ENCODE measurements at regions not wholly inside any gene's neighbourhood (a gene's known extent, or its start where the extent isn't known, plus 50 kb on each side); places are given as distances from the start of the nearest gene placed in this dataset.

DNA sequence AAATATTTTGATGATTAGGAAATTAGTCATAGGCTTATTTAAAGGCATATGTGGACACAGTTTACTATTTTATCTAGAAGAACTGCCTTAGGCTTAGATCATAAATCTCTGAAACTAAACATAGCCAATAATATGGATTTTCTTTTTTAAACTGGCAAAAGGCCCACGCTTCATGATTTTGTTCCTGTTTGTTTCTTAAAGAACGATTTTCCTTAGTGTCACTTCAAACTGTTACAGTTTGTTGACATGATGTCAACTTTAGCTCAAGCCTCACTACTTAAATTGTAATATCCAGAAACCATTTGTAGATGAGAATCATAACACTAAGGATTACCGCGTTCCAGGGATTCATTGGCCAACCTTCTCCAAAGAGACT is 322.6 kb downstream of the HHIPL2 start:
- in situ Hi-C loops (cut with MboI; ENCODE audit: low sequenced_read_pairs in 4 of 4): no loop called here

DNA sequence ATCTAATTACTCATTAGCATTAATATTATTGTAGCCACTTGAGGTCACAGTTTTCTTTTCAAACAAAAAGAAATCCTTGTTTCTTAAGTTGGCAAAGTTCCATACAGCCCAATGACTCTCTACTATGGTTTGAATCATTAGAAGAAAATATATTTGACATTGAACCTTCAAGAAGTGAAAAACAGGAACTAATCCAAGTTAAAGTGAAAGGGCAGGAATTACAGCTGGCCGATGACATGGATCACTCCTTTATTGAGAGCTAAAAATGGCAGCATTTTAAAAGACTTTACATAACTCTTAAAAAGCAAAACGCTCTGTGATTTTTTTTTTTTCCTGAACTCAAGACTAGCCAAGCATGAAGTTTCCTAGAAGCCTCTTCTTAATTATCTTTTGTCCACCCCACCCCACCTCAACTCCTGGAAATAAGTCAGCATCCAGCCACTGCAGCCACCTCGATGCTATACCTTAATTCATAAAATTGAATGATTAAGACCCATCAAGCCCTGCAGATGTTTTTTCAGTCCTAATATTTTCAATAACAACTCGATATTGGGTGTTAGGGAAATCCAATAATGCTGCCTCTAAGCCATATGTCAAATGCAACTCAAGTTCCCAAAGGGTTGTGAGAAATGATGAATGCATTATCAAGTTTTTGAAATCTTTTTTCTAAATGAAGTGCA is 323.1 kb downstream of the HHIPL2 start:
- intact Hi-C loops (cut with DNase I; ENCODE audit: low total_unique reads) (no loop called here), in situ Hi-C loops (cut with MboI; ENCODE audit: low sequenced_read_pairs in 4 of 4) (no loop called here)
- Histone ChIP-seq H3K36me3 (no peaks in the 10 kb centered on the region), H3K27me3 (no peaks in the 10 kb centered on the region), H3K4me3 (no peak overlapping the region), H3K4me1 (no peaks in the 10 kb centered on the region), H3K9me3 (no peaks in the 10 kb centered on the region), H3K27ac (no peak overlapping the region)
- no peak for ATAC-seq
- DNase-seq: no peak
- TF ChIP-seq, protein P1, sequence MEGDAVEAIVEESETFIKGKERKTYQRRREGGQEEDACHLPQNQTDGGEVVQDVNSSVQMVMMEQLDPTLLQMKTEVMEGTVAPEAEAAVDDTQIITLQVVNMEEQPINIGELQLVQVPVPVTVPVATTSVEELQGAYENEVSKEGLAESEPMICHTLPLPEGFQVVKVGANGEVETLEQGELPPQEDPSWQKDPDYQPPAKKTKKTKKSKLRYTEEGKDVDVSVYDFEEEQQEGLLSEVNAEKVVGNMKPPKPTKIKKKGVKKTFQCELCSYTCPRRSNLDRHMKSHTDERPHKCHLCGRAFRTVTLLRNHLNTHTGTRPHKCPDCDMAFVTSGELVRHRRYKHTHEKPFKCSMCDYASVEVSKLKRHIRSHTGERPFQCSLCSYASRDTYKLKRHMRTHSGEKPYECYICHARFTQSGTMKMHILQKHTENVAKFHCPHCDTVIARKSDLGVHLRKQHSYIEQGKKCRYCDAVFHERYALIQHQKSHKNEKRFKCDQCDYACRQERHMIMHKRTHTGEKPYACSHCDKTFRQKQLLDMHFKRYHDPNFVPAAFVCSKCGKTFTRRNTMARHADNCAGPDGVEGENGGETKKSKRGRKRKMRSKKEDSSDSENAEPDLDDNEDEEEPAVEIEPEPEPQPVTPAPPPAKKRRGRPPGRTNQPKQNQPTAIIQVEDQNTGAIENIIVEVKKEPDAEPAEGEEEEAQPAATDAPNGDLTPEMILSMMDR (IDR thresholded peaks at IDR 0.05 in 4 of 5, conservative IDR thresholded peaks at IDR 0.05 in 1 of 5): no peak
- no peak for TF ChIP-seq POLR2A (IDR thresholded peaks at IDR 0.05)

More for the DNA sequence above, 322.6 kb downstream of the HHIPL2 start:
- Histone ChIP-seq H3K4me3 (no peak overlapping the region), H3K4me1 (no peaks in the 10 kb centered on the region), H3K27ac (no peak overlapping the region), H3K36me3 (no peaks in the 10 kb centered on the region), H3K27me3 (no peaks in the 10 kb centered on the region), H3K9me3 (no peaks in the 10 kb centered on the region)
- intact Hi-C loops (cut with DNase I; ENCODE audit: low total_unique reads): no loop called here
- DNase-seq (no peak), ATAC-seq (no peak)
- TF ChIP-seq, protein P1 (IDR thresholded peaks at IDR 0.05 in 4 of 5, conservative IDR thresholded peaks at IDR 0.05 in 1 of 5): no peak
- no peak for TF ChIP-seq POLR2A (IDR thresholded peaks at IDR 0.05)

DNA sequence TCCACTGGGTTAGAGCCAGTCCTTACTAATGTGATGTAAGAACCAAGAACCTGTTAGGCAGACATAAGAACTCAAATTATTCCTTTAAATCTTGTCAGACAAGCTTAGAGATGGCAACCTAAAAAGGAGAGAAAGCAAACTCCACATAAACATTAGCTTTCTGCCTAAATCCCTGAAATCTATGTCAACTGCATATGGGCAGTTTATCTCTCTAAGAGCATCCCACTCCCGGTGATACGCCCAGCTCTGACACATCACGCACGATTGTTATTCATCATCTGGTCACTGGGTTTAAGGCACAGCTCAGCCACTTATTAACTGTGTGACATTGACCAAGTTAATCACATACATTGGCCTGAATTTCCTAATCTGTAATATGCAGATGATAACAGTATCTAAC is 323.7 kb downstream of the HHIPL2 start:
- no peak for DNase-seq
- H3K4me3 ChIP-seq: no peak overlapping the region
- intact Hi-C loops (cut with DNase I; ENCODE audit: low total_unique reads) (no loop called here), in situ Hi-C loops (cut with MboI; ENCODE audit: low sequenced_read_pairs in 4 of 4) (no loop called here)
- H3K9me3 ChIP-seq: no peaks in the 10 kb centered on the region
- TF ChIP-seq, protein P1 (IDR thresholded peaks at IDR 0.05 in 4 of 5, conservative IDR thresholded peaks at IDR 0.05 in 1 of 5): no peak
- TF ChIP-seq POLR2A (IDR thresholded peaks at IDR 0.05): no peak
- ATAC-seq: no peak
- H3K27me3 ChIP-seq: no peaks in the 10 kb centered on the region
- H3K36me3 ChIP-seq: no peaks in the 10 kb centered on the region
- H3K4me1 ChIP-seq: no peaks in the 10 kb centered on the region
- no peak overlapping the region for H3K27ac ChIP-seq

DNA sequence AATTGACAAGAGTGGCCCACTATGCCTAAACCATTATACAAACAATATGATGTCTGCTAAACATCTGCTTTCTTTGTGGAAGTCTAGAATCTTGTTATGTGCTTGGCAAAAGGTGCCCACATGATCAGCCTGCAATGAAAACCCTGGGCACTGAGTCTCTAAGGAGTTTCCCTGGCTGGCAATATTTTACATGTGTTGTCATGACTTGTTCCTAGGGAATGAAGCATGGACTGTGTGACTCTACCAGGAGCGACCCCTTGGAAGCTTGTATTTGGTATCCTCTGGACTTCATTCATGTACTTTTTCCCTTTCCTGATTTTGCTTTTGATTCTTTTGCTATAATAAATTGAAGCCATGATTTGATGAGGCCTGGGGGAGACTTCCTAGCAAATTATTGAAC is 324.9 kb downstream of the HHIPL2 start:
- intact Hi-C loops (cut with DNase I; ENCODE audit: low total_unique reads): no loop called here
- DNase-seq: no peak
- no peaks in the 10 kb centered on the region for H3K27me3 ChIP-seq
- H3K4me1 ChIP-seq: no peaks in the 10 kb centered on the region
- H3K27ac ChIP-seq: no peak overlapping the region
- no peaks in the 10 kb centered on the region for H3K9me3 ChIP-seq
- TF ChIP-seq POLR2A (IDR thresholded peaks at IDR 0.05): no peak
- TF ChIP-seq, protein P1 (IDR thresholded peaks at IDR 0.05 in 4 of 5, conservative IDR thresholded peaks at IDR 0.05 in 1 of 5): no peak
- no peak overlapping the region for H3K4me3 ChIP-seq
- H3K36me3 ChIP-seq: no peaks in the 10 kb centered on the region
- ATAC-seq: no peak
- in situ Hi-C loops (cut with MboI; ENCODE audit: low sequenced_read_pairs in 4 of 4): no loop called here

DNA sequence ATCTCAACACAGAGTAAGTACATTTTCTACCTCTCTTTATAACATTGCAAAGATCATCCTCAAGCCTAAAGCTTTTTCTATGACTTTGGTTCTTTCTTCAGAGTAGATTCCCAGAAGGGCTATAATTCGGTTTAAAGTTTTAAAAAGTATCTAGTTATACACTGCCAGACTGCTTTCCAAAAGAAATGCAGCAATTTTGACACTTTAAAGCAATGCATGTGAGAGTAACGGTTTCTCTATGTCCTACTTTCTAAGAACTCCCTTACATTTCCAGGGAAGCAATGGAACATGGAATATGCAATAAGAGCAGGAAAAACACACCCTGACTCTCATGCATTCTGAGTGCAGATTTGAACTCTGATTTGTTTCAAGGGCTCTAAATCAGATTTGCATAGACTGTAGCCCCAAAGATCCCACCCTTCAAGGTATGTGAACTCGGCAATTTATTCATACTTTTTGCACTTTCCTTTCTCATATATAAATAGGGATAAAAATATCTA is 331.6 kb downstream of the HHIPL2 start:
- intact Hi-C loops (cut with DNase I; ENCODE audit: low total_unique reads): no loop called here
- in situ Hi-C loops (cut with MboI; ENCODE audit: low sequenced_read_pairs in 4 of 4): no loop called here
- H3K4me3 ChIP-seq: no peak overlapping the region
- no peaks in the 10 kb centered on the region for H3K36me3 ChIP-seq
- no peaks in the 10 kb centered on the region for H3K27me3 ChIP-seq
- TF ChIP-seq POLR2A (IDR thresholded peaks at IDR 0.05): no peak
- TF ChIP-seq, protein P1 (IDR thresholded peaks at IDR 0.05 in 4 of 5, conservative IDR thresholded peaks at IDR 0.05 in 1 of 5): no peak
- no peaks in the 10 kb centered on the region for H3K4me1 ChIP-seq
- H3K27ac ChIP-seq: no peak overlapping the region
- no peak for DNase-seq
- no peak for ATAC-seq
- no peaks in the 10 kb centered on the region for H3K9me3 ChIP-seq
